GM23338 (cell line): ENCODE measurements at regions not wholly inside any gene's neighbourhood (a gene's known extent, or its start where the extent isn't known, plus 50 kb on each side); places are given as distances from the start of the nearest gene placed in this dataset.
A peak's percentile ranks its signal among the peaks of the same experiment; 100 is the strongest.

Experiments used
- ATAC-seq: fragments of 200-7000 bp; cut with Tn5 transposase; 3 replicates; pipeline ENCODE4 v1.9.1; 2020
- DNase-seq: peaks from one replicate; pipeline ENCODE4 v3.0.0-alpha.2; 2015; ENCODE audit warnings: low spot score
- H2AFZ ChIP-seq: fragments of 200-600 bp; sonication (generic); 2 replicates; pipeline ENCODE4 v1.8.0; 2016; ENCODE audit warnings: antibody characterized with exemption, mild to moderate bottlenecking, moderate library complexity
- H3F3A ChIP-seq: fragments of 200-600 bp; sonication (generic); replicated peaks from 2 replicates; pipeline ENCODE4 v1.8.0; 2017; ENCODE audit warnings: antibody characterized with exemption, mixed run types, low read depth
- H3K27ac ChIP-seq: fragments of 200-600 bp; sonication (generic); 2 replicates; pipeline ENCODE4 v1.6.1; 2016; ENCODE audit warnings: low read depth
- H3K27me3 ChIP-seq: fragments of 200-600 bp; sonication (generic); 2 replicates; pipeline ENCODE4 v1.8.0; 2016; ENCODE audit warnings: mild to moderate bottlenecking, mixed run types, moderate library complexity; ENCODE audit not compliant: insufficient read depth
- H3K36me3 ChIP-seq: fragments of 200-600 bp; sonication (generic); 2 replicates; pipeline ENCODE4 v1.8.0; 2016; ENCODE audit warnings: mild to moderate bottlenecking; ENCODE audit not compliant: insufficient read depth
- H3K4me1 ChIP-seq: fragments of 200-600 bp; sonication (generic); 2 replicates; pipeline ENCODE4 v1.8.0; 2016; ENCODE audit warnings: mild to moderate bottlenecking, moderate library complexity; ENCODE audit not compliant: insufficient read depth
- H3K4me2 ChIP-seq: fragments of 200-600 bp; sonication (generic); 2 replicates; pipeline ENCODE4 v1.7.1; 2017; ENCODE audit warnings: mixed run types
- H3K4me3 ChIP-seq: fragments of 200-600 bp; sonication (generic); 2 replicates; pipeline ENCODE4 v1.6.1; 2016; ENCODE audit warnings: mixed run types
- H3K79me2 ChIP-seq: fragments of 200-600 bp; sonication (generic); replicated peaks from 2 replicates; pipeline ENCODE4 v1.8.0; 2017; ENCODE audit warnings: mild to moderate bottlenecking; ENCODE audit not compliant: insufficient read depth
- H3K9me2 ChIP-seq: fragments of 200-600 bp; sonication (generic); 2 replicates; pipeline ENCODE4 v1.8.0; 2017; ENCODE audit not compliant: insufficient read depth
- H4K20me1 ChIP-seq: fragments of 200-600 bp; sonication (generic); replicated peaks from 2 replicates; pipeline ENCODE4 v1.8.0; 2017; ENCODE audit warnings: mild to moderate bottlenecking; ENCODE audit not compliant: insufficient read depth
- H3K27ac Mint-ChIP-seq: 2 replicates; pipeline ENCODE4 v1.8.0; 2020; ENCODE audit warnings: inconsistent platforms, mild to moderate bottlenecking, moderate library complexity, mixed read lengths
- H3K27me3 Mint-ChIP-seq: 3 replicates; pipeline ENCODE4 v1.8.0; 2022; ENCODE audit warnings: low read depth, mild to moderate bottlenecking, moderate library complexity, mixed read lengths, inconsistent platforms; ENCODE audit not compliant: insufficient read depth, poor library complexity
- H3K36me3 Mint-ChIP-seq: 3 replicates; pipeline ENCODE4 v1.8.0; 2021; ENCODE audit warnings: low read depth, mild to moderate bottlenecking, inconsistent platforms, moderate library complexity, mixed read lengths
- H3K4me1 Mint-ChIP-seq: 3 replicates; pipeline ENCODE4 v1.8.0; 2020; ENCODE audit warnings: mild to moderate bottlenecking, inconsistent platforms, mixed read lengths
- H3K4me3 Mint-ChIP-seq: 3 replicates; pipeline ENCODE4 v1.8.0; 2021; ENCODE audit warnings: moderate library complexity, mild to moderate bottlenecking, inconsistent platforms, mixed read lengths
- H3K9me3 Mint-ChIP-seq: 3 replicates; pipeline ENCODE4 v1.8.0; 2020; ENCODE audit warnings: moderate library complexity, mild to moderate bottlenecking, inconsistent platforms, mixed read lengths
- CREB1 ChIP-seq: fragments of 250-450 bp; sonication (Bioruptor Pico); IDR thresholded peaks from 2 replicates; pipeline ENCODE4 v1.5.0; 2020; ENCODE audit warnings: low read depth, mild to moderate bottlenecking, moderate library complexity
- CTCF ChIP-seq, 2 experiments: fragments of 200-600 bp in 1 of 2; sonication (generic) in 1 of 2; conservative IDR thresholded peaks; 2 replicates each; pipeline versions ENCODE4 v1.5.1 to v1.6.1; 2016 to 2017; ENCODE audit warnings: antibody characterized with exemption in 2 of 2, low read depth in 2 of 2, mild to moderate bottlenecking in 2 of 2, moderate library complexity in 1 of 2
- EZH2 ChIP-seq: fragments of 200-600 bp; sonication (generic); IDR thresholded peaks from one replicate; pipeline ENCODE4 v1.8.0; 2017; ENCODE audit warnings: antibody characterized with exemption, mild to moderate bottlenecking, low read depth; ENCODE audit not compliant: unreplicated experiment
- JUNB ChIP-seq: IDR thresholded peaks from one replicate; pipeline ENCODE4 v1.6.1; 2016; ENCODE audit warnings: antibody characterized with exemption; ENCODE audit not compliant: unreplicated experiment
- NANOG ChIP-seq: IDR thresholded peaks from 2 replicates; pipeline ENCODE4 v1.6.1; 2016; ENCODE audit warnings: antibody characterized with exemption, borderline replicate concordance
- POLR2AphosphoS5 ChIP-seq: IDR thresholded peaks from 2 replicates; pipeline ENCODE4 v1.6.1; 2016; ENCODE audit warnings: antibody characterized with exemption, low read depth
- STAT1 ChIP-seq: IDR thresholded peaks from one replicate; pipeline ENCODE4 v1.6.1; 2016; ENCODE audit warnings: antibody characterized with exemption; ENCODE audit not compliant: unreplicated experiment
- ZNF114 ChIP-seq: fragments of 250-450 bp; sonication (Bioruptor Pico); IDR thresholded peaks from 2 replicates; pipeline ENCODE4 v1.5.0; 2020; ENCODE audit warnings: mild to moderate bottlenecking, moderate library complexity
- TF ChIP-seq, protein P1 (sequence below): fragments of 250-450 bp; sonication (Bioruptor Pico); IDR thresholded peaks from 2 replicates; pipeline ENCODE4 v1.5.0; 2020; ENCODE audit warnings: mild to moderate bottlenecking, moderate library complexity
- TF ChIP-seq, protein P2 (sequence below): IDR thresholded peaks from one replicate; pipeline ENCODE4 v1.6.1; 2018; ENCODE audit warnings: antibody characterized with exemption; ENCODE audit not compliant: unreplicated experiment

DNA sequence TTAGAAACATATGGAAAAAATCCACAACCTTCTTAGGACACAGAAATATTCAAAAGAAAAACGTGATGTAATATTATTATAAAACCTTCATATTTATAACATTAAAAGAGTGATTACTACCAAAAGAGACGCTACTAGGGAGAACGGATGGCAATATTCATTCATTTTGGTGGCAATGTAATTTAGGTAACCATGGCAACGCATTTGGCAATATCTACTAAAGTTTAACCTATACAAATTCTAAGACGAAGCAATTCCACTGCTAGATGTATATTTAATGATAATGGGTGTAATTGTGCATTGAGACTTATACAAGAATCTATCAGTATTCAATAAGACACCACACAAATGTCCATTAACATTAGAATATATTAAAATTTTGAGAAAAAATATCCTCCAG lies 709.4 kb downstream of the ARAP2 start (continued):
- TF ChIP-seq, protein P1, sequence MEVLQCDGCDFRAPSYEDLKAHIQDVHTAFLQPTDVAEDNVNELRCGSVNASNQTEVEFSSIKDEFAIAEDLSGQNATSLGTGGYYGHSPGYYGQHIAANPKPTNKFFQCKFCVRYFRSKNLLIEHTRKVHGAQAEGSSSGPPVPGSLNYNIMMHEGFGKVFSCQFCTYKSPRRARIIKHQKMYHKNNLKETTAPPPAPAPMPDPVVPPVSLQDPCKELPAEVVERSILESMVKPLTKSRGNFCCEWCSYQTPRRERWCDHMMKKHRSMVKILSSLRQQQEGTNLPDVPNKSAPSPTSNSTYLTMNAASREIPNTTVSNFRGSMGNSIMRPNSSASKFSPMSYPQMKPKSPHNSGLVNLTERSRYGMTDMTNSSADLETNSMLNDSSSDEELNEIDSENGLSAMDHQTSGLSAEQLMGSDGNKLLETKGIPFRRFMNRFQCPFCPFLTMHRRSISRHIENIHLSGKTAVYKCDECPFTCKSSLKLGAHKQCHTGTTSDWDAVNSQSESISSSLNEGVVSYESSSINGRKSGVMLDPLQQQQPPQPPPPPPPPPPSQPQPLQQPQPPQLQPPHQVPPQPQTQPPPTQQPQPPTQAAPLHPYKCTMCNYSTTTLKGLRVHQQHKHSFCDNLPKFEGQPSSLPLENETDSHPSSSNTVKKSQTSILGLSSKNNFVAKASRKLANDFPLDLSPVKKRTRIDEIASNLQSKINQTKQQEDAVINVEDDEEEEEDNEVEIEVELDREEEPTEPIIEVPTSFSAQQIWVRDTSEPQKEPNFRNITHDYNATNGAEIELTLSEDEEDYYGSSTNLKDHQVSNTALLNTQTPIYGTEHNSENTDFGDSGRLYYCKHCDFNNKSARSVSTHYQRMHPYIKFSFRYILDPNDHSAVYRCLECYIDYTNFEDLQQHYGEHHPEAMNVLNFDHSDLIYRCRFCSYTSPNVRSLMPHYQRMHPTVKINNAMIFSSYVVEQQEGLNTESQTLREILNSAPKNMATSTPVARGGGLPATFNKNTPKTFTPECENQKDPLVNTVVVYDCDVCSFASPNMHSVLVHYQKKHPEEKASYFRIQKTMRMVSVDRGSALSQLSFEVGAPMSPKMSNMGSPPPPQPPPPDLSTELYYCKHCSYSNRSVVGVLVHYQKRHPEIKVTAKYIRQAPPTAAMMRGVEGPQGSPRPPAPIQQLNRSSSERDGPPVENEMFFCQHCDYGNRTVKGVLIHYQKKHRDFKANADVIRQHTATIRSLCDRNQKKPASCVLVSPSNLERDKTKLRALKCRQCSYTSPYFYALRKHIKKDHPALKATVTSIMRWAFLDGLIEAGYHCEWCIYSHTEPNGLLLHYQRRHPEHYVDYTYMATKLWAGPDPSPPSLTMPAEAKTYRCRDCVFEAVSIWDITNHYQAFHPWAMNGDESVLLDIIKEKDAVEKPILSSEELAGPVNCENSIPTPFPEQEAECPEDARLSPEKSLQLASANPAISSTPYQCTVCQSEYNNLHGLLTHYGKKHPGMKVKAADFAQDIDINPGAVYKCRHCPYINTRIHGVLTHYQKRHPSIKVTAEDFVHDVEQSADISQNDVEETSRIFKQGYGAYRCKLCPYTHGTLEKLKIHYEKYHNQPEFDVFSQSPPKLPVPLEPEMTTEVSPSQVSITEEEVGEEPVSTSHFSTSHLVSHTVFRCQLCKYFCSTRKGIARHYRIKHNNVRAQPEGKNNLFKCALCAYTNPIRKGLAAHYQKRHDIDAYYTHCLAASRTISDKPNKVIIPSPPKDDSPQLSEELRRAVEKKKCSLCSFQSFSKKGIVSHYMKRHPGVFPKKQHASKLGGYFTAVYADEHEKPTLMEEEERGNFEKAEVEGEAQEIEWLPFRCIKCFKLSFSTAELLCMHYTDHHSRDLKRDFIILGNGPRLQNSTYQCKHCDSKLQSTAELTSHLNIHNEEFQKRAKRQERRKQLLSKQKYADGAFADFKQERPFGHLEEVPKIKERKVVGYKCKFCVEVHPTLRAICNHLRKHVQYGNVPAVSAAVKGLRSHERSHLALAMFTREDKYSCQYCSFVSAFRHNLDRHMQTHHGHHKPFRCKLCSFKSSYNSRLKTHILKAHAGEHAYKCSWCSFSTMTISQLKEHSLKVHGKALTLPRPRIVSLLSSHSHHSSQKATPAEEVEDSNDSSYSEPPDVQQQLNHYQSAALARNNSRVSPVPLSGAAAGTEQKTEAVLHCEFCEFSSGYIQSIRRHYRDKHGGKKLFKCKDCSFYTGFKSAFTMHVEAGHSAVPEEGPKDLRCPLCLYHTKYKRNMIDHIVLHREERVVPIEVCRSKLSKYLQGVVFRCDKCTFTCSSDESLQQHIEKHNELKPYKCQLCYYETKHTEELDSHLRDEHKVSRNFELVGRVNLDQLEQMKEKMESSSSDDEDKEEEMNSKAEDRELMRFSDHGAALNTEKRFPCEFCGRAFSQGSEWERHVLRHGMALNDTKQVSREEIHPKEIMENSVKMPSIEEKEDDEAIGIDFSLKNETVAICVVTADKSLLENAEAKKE (CRISPR knock-in tag): no peak
- TF ChIP-seq POLR2AphosphoS5 (no peak), ZNF114 (no peak), EZH2 (no peak), NANOG (no peak), JUNB (no peak), STAT1 (no peak)

GRCh38 chr4:35538807-35539206 lies 705.5 kb downstream of the ARAP2 start:
- no peaks in the 10 kb centered on the region for H3K36me3 ChIP-seq
- H3K27ac ChIP-seq: peak overlapping the region; percentile 33; the same call in 1 of the 2 replicates
- Mint-ChIP-seq H3K36me3 (no peaks in the 10 kb centered on the region), H3K27me3 (peaks cover 3% of the 10 kb centered on the region), H3K9me3 (no peaks in the 10 kb centered on the region; the same call in 2 of the 3 replicates), H3K4me1 (no peaks in the 10 kb centered on the region), H3K4me3 (no peak overlapping the region), H3K27ac (peak overlapping the region; percentile 52; the same call in 1 of the 2 replicates)
- no peak overlapping the region for H2AFZ ChIP-seq
- DNase-seq (no peak), ATAC-seq (no peak)
- H3K4me2 ChIP-seq: no peak overlapping the region
- H3K27me3 ChIP-seq: no peaks in the 10 kb centered on the region
- no peaks in the 10 kb centered on the region for H3F3A ChIP-seq
- no peaks in the 10 kb centered on the region for H3K9me2 ChIP-seq
- H3K4me3 ChIP-seq: no peak overlapping the region
- no peaks in the 10 kb centered on the region for H4K20me1 ChIP-seq
- no peaks in the 10 kb centered on the region for H3K4me1 ChIP-seq
- no peaks in the 10 kb centered on the region for H3K79me2 ChIP-seq
- TF ChIP-seq, protein P2, sequence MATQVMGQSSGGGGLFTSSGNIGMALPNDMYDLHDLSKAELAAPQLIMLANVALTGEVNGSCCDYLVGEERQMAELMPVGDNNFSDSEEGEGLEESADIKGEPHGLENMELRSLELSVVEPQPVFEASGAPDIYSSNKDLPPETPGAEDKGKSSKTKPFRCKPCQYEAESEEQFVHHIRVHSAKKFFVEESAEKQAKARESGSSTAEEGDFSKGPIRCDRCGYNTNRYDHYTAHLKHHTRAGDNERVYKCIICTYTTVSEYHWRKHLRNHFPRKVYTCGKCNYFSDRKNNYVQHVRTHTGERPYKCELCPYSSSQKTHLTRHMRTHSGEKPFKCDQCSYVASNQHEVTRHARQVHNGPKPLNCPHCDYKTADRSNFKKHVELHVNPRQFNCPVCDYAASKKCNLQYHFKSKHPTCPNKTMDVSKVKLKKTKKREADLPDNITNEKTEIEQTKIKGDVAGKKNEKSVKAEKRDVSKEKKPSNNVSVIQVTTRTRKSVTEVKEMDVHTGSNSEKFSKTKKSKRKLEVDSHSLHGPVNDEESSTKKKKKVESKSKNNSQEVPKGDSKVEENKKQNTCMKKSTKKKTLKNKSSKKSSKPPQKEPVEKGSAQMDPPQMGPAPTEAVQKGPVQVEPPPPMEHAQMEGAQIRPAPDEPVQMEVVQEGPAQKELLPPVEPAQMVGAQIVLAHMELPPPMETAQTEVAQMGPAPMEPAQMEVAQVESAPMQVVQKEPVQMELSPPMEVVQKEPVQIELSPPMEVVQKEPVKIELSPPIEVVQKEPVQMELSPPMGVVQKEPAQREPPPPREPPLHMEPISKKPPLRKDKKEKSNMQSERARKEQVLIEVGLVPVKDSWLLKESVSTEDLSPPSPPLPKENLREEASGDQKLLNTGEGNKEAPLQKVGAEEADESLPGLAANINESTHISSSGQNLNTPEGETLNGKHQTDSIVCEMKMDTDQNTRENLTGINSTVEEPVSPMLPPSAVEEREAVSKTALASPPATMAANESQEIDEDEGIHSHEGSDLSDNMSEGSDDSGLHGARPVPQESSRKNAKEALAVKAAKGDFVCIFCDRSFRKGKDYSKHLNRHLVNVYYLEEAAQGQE: no peak
- TF ChIP-seq JUNB (no peak), CTCF (conservative IDR thresholded peaks at IDR 0.05; ENCODE audit: low read depth in 2 of 2) (no peak), NANOG (no peak), CREB1 (CRISPR knock-in tag) (no peak)
